ENCODE measurements at regions not wholly inside any gene's neighbourhood (a gene's known extent, or its start where the extent isn't known, plus 50 kb on each side); places are given as distances from the start of the nearest gene placed in this dataset.

DNA sequence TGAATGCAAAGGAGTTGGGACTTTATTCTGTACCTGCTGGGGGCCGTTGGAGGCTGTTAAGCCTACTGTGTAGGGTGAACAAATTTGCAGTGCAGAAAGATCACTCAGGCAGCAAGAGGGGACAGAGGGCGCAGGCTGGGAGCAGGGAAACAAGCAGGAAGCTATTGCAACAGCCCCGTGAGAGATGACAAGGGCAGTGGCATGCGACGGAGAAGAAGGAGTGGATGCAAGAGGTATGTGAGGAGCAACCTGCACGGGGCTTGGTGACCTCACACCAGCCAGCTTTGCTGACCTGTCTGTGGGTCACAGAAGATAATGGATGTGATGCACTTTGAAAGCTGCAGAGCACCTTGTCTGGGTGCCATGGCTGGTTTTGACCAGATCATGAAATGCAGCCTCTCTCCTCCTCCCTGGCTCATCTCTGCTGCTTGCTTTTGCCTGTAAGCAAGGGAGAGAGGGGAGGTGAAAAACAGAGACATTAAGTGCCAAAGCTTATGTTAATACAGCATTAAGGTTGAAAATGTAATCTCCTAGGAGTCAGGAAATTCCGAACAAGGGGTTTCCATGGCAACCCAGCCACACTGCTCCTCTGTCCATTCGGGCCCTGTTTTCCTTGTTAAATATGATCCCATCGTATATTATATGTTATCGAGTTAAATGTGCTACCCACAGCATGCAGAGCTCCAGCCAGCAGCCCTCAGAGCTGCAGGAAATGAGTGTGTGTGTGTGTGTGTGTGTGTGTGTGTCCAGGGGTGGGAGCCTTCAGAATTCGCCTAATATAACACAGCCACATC lies 314.3 kb upstream of the ZMIZ1 start:
- DNase-seq, result no peak

DNA sequence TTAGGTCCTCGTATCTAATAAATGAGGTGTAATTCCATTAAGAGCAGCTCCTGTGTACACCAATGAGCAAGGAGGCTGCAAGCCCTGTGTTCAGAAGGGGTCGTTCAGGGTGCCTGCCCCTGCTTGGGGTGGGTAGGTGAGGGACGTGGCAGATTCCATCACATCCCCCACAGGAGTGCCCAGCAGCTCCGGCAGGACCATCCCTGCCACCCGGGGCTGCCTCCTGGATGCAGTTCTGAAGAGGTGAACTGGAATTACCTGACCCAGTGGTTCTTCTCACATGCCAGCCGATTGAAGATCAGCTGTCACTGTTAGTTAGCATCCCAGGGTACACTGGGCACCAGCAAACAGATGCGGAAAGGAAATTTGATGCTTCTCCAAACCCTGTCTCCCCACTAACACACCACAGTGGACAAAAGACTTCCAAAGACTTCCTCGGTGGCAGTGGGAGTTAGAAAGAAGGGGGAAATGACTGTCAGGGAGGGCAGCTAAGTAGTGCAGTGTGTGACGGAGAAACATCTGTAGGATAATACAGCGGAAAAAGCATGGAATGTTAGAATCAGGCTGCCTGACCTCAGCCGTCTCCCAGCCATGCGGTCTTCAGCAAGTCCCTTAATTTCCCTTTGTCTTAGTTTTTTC lies 313.6 kb upstream of the ZMIZ1 start:
- no peak for DNase-seq

DNA sequence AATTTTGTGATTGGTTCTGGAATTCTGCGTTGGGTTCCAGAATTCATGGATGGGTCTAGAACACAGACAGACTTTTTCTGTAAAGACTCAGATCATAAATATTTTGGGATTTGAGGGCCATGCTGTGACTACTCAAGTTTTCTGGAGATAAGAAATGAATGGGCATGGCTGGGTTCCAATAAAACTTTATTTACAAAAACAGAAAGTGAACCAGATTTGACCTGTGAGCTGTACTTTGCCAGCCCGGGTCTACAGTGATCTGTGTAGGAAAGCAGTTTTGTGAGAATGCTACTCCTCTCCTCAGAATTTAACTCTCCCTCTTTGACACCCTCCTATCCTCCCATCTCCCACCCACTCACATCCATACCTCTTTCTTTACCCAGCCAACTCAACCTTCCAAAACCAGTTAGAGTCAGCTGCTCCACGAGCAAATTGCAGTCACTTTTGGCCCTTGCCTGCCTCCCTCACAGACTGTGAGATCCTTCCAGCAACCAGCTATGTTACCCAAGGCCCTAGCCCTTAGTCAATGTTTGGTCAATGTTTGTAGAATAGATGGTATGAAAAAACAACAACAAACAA lies 312.8 kb upstream of the ZMIZ1 start:
- DNase-seq, result no peak

DNA sequence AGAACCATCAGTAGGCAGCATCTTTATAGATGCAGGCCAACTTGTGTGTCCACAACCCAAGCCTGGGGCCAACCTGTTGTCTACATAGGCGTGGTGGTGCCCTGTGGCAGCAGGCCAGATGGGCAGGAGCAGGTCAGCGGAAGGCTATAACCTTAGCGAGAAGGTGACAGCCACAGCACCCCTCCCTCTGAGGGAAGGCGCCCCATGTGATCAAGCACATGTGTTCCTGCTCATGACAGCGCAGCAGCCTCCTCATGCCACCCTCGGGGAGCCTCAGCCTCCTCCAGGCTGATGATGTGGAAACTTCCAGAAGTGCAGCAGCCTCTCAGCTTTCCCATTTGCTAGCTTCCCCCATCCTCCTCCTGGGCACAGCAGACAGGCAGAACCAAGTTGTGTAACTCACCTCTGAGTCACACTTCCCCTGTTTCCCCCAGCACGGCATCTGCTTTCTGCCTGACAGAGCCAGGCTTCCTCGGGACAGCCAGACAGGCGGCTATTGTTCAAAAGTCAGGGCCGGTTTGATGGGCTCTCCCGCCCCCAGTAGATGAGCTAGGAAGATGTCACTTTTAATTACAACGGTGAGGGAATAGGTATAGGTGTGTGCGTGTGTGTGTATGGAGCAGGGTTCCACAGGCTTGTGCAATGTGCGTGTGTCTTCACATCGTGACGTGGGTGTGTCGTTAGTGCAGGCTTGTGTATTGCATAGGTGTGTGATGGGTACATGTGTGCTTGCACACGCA lies 312.0 kb upstream of the ZMIZ1 start:
- DNase-seq, result peak; percentile 11

DNA sequence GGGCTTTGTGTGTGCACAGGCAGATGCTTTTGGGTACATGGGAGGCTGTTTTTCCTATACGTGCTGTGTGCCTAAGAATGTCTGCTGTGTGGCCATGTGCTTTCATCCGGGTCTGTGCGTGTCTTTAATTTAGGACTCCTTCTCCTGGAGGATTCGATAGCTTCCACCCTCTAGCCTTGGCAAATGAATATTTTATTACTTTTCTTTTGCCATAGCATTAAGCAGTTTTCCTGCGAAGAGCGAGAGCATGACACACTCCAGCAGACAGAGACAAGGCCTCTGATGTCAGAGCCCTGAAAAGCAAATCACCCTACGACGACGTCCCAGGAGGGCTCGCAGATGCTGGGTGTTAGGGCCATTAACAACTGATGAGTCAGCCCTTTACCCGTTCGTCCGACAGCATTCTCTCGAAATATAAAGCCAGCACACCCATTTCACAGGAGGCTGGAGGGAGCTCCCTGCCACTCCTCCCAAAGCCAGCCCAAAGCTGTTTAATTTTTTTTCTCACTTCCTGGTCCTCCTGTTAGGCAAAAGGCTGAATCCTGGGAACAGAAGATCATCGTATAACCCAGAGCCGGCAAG lies 311.3 kb upstream of the ZMIZ1 start:
- DNase-seq, result no peak

DNA sequence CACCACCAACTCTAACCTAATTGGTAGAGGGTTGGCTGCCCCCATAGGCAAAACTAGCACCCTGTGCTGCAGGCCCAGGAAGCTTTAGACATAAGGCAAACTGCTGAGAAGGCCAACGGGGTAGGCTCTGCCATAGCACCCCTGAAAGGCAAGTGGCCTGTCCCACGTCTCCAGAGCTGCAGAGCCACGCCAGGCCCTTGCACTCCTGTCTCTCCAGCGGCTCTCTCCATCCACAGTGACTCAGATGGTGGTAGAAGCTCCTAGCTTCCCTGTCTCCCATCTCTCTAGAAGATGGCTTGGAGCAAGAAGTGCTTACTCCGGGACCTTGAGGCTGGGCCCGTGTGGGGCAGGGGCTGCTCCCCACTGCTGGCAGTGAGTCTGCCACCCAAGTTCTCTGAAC lies 310.6 kb upstream of the ZMIZ1 start:
- DNase-seq, result no peak

DNA sequence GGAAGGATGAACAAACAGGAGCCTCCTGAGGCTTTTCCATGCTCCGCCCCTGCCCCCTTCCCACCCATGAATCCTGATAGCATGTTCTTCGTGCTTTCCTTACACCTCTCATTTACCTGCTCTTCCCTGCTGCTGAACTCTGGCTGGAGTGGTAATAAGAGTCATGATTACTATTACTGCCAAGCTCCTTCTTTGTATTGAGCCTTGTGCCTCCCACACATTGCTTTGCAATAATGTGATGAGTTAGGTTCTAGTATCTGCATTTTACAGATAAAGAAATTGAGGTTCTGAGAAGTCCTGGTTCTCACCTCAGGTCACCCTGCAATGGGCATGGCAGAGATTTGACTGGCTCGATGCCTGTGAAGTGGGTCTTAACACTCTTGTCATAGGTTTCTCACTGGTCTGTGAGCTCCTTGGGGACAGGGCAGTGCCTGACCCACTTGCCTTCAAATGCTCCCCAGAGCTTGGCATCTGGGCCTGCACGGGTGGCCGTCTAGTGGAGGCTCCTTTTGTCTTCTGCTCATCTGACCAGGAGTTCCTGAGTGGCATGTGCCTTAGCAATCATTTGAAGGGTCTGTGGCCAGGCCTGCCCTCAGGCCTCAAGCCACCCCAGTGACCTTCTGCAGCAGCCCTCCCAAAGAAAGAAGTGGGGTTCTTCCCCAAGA lies 309.2 kb upstream of the ZMIZ1 start:
- DNase-seq, result no peak

DNA sequence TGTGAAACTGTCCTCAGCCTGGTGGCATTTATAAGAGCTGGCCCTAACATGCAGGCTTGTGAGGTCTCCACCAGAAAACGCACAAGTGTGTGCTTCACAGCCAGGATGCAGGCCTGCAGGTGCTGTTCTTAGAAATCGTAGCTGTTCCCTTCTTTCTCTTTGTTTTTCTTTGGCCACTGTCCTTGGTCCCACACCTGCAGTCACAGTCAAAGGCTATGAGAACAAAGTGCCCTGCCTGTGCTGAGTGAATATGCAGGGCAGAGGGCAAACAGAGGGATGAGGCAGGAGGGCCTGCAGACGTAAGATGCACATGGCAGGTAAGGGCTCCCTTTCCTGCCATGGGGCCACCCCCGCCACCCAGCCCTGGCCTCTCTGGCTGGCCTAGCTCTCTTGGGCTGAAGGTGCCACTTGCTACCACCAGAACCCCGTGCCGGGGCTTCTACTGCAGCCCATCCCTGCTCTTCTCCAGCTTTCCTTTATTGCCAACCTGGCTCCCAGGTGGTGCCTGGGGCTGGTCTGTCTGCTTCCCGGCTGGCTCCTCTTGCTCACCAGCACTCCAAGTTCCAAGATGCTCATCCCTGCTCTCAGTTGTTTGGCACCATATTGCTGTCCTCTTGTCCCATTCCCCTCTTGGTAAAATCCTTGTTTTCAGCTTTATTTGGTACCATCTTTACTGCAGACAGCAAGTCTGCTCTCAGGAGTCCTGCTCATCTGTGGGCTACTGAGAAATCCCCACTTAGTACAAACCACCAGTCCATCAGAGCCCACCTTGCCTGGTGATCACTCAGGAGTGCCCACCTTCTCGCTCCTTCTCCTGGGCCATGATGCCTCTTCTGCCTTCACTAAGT lies 308.1 kb upstream of the ZMIZ1 start:
- no peak for DNase-seq

DNA sequence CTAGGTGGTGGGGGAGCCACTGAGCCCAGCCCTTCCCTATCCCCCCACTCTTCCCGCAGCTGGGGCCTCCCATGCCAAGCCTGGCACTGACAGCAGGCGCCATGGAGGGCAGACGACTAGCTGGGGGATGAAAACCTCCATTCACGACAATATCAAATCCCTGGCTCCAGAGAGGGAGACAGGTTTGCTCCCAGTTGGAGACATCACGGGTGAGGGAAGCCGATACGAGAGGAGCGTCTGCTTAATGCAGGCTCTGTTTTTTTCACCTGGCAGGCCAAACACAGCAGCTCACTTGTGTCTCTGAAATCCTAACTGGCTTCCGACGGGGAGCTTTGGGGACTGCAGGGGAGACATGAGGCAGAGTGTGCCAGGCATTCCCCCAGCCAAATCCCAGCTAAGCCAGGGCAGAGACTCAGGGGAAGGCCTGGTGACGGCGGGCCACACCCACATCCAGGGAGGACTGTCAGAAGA lies 307.4 kb upstream of the ZMIZ1 start:
- peak; percentile 15 for DNase-seq

DNA sequence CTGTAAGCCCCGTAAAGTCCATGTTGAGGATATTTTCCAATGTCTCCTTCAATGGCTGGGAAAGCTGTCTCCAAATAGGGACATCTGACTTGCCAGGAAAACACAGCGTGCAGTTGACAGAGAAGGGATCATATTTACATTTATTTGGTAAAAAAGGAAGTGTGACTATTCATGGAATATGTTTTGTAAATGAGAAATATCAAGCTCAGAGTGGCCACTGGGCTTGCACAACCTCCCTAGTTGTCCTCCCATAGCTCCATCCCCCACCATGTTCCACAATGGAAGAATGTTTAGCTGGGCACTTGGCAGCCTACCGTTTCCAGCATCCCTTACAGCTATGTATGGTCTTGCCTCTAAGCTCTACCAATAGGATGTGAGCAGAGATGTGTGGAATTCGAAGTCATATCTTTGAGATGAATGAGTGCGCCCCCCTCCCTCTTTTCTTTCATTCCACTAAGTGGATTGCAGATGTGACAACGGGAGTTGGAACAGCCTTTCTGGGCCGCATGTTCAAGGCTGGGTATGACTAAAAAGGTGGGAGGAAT lies 306.6 kb upstream of the ZMIZ1 start:
- DNase-seq, result no peak

DNA sequence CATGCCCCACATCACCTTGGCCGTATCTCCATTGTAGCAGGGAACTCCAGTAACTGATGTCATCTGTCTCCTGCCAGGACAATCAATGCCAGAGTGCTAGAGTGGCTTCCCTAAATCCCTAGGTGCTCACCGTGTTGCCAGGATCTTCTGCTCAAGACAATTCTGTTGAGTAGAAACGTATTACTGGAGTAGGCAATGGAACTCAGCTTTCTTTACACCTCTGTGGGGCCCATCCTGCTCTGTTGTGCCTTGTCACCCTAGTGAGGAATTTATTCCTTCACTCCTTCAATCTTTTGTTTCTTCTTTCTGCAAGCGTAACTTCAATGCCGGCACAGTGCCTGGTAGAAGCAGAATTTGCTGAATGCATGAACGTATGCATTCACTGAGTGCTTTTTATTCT lies 305.5 kb upstream of the ZMIZ1 start:
- no peak for DNase-seq

DNA sequence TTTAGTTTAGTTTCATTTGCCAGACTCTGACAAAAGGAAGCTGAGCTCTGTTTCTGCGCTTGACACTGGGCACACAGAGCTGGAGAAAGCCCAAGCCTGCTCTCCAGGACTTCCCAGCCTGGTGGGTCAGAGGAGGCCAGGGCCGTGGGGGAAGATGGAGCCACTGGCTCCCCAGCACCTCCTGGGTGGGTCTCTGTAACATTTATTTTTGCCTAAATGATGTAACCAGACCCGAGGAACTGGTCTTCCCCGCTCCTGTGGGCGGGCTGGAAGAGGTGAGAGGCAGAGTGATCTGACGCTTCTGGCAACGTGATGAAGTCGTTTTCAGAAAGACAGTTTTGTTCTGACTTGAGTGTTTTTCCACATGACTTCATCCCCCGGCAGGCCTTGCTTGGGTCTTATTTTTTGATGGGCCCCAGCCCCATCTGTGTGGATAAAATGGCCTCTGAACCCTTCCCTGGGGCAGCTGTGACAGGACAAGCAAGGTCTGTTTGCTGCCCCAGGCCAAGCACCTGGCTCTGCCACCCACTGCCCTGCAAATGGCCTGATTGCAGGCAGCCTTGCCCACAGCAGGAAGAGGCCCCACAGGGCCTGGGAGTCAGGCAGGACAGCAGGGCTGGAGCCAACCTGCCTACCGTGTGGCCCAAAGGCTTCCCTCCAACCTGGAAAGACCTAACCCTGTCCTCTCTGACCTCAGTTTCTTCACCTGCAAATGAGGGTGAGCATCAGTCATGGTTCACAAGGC lies 304.9 kb upstream of the ZMIZ1 start:
- no peak for DNase-seq

DNA sequence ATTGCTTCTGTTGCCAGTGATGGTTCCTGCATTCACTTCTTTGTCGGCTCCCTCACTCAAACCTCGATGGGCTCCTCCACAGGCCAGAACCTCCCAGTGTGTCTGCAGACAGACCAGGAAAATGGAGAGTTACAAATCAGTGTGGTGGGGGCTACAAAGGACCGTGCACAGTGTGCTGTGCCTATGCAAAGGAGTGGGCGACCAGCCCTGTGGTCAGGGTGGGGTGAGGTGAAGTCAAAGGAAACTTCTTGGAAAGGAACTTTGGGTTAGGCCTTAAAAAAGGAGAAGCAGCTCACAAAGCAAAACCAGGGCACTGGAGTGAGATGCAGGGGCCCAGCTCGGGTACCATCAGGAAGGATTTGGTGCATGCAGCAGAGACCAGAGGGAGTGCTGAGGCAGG lies 304.3 kb upstream of the ZMIZ1 start:
- DNase-seq, result no peak

DNA sequence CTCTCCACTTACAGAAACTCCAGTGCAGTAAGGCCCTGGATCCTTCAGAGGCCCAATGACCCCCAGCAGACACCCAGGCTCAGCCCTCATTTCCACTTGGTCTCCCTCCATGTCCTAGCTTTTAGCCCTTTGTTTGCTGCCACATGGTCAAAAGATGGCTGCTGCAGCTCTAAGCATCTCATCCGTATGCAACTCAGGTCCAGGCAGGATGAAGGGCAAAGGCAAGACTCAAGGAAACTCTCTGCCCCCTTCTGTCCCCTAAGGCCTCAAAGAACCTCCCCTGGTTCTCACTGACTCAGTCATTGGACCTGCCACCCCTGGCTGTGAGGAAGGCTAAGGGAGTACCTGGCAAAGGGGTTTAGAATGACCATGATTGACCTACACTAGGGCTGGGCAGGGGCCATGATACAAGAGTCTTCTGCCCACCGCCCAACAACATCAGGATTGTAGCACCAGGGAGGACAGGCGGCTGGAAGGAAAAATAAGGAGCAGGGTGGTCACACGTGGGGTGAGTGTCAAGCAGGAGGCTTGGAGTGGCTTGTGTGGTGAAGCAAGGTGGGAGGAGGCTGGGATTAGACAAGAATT lies 303.8 kb upstream of the ZMIZ1 start:
- no peak for DNase-seq

DNA sequence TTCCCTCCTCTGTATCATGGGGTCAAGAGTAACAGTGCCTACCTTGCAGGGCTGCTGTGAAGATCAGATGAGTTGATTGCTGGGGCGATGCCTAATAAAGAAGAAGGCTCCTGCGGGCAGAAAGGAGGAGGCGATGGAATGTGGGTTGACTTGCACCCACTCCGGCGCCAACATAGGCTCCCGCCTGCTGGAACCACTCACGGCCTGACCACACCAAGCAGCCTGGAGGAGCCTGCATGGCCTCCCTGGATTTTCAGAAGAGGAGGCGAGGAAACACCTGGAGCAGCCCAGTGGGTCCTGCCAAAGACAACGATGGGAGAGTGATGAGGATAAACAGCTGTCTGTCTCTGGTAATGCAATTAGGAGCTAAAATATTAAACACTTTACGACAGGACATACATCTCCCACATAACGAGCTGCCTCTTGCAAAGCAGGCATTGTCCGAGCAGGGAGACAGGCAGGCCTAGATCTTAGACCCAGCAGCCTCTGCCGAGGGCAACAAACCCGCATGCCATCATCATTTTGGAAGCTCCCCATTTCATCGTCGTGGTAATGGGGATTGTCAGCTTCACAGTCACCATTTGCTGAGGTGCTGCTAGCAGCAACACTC lies 302.9 kb upstream of the ZMIZ1 start:
- DNase-seq, result no peak

DNA sequence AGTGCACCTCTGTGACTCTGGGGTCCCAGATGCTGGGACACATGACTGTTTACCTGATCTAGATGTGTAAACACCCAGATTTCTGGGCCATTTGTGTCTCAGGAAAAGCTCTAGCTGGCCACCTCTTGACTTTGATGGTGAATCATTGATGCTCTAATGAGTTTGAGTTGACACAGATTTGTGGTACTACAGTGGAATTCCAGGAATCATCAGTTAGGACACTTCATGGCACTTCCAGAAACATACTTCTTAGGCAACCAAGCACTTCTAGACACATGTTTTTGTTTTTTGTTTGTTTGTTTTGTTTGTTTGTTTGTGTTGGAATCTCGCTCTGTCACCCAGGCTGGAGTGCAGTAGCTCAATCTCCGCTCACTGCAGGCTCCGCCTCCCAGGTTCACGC lies 302.2 kb upstream of the ZMIZ1 start:
- DNase-seq, result no peak

DNA sequence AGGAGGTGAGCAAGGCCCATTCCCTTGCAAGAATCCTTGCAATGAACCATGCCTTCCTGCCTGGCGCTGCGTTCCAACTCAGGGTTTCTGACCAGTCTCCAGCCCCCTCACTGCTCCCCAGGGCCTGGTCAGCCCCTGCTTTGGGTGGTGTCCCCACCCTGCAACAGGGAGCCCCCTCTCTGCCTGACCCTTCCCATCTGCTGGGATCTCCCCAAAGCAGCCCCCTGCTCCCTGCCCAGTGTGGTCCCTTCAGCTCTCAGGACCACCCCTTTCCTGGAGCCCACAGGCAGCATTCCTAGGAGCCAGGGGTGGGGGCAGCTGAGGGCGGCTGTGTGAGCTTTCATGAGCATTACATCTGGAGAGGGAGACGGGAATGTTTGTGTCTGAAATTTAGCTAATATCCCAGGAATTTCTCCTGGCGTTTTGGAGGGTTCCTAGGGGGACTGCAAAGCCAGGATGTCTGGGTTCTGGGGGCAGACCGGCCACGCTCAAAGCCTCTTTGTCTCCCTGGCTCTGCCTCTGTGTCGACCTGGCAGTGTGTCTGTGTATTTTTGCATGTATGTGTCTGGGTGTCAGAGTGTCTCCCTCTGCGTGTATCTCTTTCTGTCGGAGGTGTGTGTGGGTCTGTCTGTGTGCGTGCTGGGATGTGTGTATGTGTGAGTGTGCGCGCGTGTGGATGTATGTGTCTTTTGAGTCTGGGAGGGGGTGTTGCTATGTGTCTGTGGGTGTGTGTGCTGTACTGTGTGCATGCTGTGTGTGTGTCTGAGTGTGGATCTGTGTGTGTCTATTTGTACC lies 300.5 kb upstream of the ZMIZ1 start:
- no peak for DNase-seq

DNA sequence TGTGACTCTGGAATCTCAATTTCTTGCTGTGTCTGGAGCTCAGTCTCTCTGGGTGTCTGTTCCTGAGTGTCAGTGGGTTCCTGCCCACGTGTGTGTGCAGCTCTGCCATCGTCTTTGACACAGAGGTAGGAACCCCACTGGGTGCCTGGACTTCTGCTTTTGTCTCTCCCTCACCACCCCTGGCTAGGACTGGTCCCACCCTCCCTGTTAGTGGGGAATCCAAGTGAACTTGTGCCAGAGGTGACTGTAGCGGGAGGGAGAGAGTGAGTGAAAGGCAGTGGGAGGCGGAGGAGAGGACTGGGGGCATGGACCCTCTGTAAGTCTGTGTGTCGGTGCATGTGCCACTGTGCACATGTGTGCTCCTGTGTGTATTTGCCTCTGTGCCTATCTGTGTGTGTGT lies 299.9 kb upstream of the ZMIZ1 start:
- DNase-seq, result no peak

DNA sequence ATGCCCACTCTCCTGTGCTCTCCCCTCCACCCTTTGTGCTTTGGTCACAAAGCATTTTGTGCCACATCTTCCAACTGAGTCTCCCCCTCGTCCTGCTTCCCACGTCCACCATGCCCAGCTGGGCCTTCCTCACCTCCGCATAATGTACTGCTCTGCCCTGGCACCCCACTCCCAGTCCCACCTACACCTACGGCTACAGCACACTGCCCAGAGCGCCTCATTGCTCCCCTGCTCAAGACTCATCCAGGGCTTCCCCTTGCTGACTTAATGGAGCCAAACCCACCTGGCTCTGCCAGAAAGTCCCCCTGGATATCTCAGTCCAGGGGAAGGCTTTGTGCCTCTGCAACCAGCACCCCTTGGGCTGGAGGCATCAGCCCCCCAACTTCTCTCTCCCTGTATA lies 299.2 kb upstream of the ZMIZ1 start:
- no peak for DNase-seq
